ENCODE measurements at regions not wholly inside any gene's neighbourhood (a gene's known extent, or its start where the extent isn't known, plus 50 kb on each side); places are given as distances from the start of the nearest gene placed in this dataset.

GRCh38 chr15:39298271-39298962 lies 282.5 kb upstream of the THBS1 start:
- TF ChIP-seq RAD21 (IDR thresholded peaks at IDR 0.05 in 1 of 2, conservative IDR thresholded peaks at IDR 0.05 in 1 of 2; ENCODE audit: low read depth in 2 of 2, low read length in 2 of 2) (no peak), CTCF (IDR thresholded peaks at IDR 0.05; ENCODE audit: control extremely low read depth in 1 of 3, insufficient read depth in 1 of 3, low read depth in 1 of 3, low read length in 3 of 3) (no peak), SIN3A (conservative IDR thresholded peaks at IDR 0.05 in 1 of 2, IDR thresholded peaks at IDR 0.05 in 1 of 2; ENCODE audit: low read depth in 1 of 2, low read length in 2 of 2) (no peak)
